H9 (cell line): ENCODE measurements at regions not wholly inside any gene's neighbourhood (a gene's known extent, or its start where the extent isn't known, plus 50 kb on each side); places are given as distances from the start of the nearest gene placed in this dataset.

Experiments
- DNase-seq: peaks from one replicate; pipeline ENCODE4 v3.0.0-alpha.2; 2017
- H2AFZ ChIP-seq: one replicate; pipeline ENCODE4 v1.6.1; 2013; ENCODE audit warnings: mild to moderate bottlenecking, low read length, control low read depth, moderate library complexity
- H2AK5ac ChIP-seq: 2 replicates; pipeline ENCODE4 v1.6.1; 2013; ENCODE audit warnings: low read length, control low read depth, mixed read lengths; ENCODE audit not compliant: insufficient read length
- H2BK120ac ChIP-seq: one replicate; pipeline ENCODE4 v1.6.1; 2013; ENCODE audit warnings: low read depth, mild to moderate bottlenecking, low read length, control low read depth, inconsistent platforms; ENCODE audit not compliant: poor library complexity, severe bottlenecking
- H2BK12ac ChIP-seq: 2 replicates; pipeline ENCODE4 v1.6.1; 2013; ENCODE audit warnings: low read length, control low read depth, mixed read lengths, low read depth; ENCODE audit not compliant: insufficient read length
- H2BK15ac ChIP-seq: 2 replicates; pipeline ENCODE4 v1.6.1; 2013; ENCODE audit warnings: low read depth, low read length, control low read depth
- H2BK20ac ChIP-seq: one replicate; pipeline ENCODE4 v1.6.1; 2013; ENCODE audit warnings: low read depth, mild to moderate bottlenecking, low read length, control low read depth, inconsistent platforms; ENCODE audit not compliant: poor library complexity, severe bottlenecking
- H2BK5ac ChIP-seq: 2 replicates; pipeline ENCODE4 v1.6.1; 2013; ENCODE audit warnings: low read length, control low read depth, mixed read lengths; ENCODE audit not compliant: insufficient read length
- H3K14ac ChIP-seq: 2 replicates; pipeline ENCODE4 v1.6.1; 2013; ENCODE audit warnings: low read length, control low read depth; ENCODE audit not compliant: insufficient read depth
- H3K18ac ChIP-seq: 2 replicates; pipeline ENCODE4 v1.6.1; 2013; ENCODE audit warnings: low read depth, mild to moderate bottlenecking, mixed read lengths, low read length, control low read depth; ENCODE audit not compliant: insufficient read length
- H3K23ac ChIP-seq: 2 replicates; pipeline ENCODE4 v1.6.1; 2013; ENCODE audit warnings: low read length, control low read depth, mixed read lengths, low read depth; ENCODE audit not compliant: insufficient read length
- H3K23me2 ChIP-seq: 2 replicates; pipeline ENCODE4 v1.6.1; 2013; ENCODE audit warnings: low read depth, mild to moderate bottlenecking, mixed read lengths, low read length, control low read depth; ENCODE audit not compliant: insufficient read length, poor library complexity, severe bottlenecking
- H3K27ac ChIP-seq: 2 replicates; pipeline ENCODE4 v1.5.1; 2013; ENCODE audit warnings: low read length, control low read depth, mixed read lengths, low read depth; ENCODE audit not compliant: insufficient read length
- H3K27me3 ChIP-seq: 2 replicates; pipeline ENCODE4 v1.6.1; 2013; ENCODE audit warnings: low read length, control low read depth, inconsistent platforms; ENCODE audit not compliant: insufficient read depth
- H3K4ac ChIP-seq: 2 replicates; pipeline ENCODE4 v1.6.1; 2013; ENCODE audit warnings: low read depth, mild to moderate bottlenecking, control low read depth, inconsistent platforms, low read length, moderate library complexity
- H3K4me1 ChIP-seq: 2 replicates; pipeline ENCODE4 v1.6.1; 2013; ENCODE audit warnings: low read length, control low read depth, inconsistent platforms; ENCODE audit not compliant: insufficient read depth
- H3K4me2 ChIP-seq: 2 replicates; pipeline ENCODE4 v1.6.1; 2013; ENCODE audit warnings: low read length, control low read depth, mixed read lengths; ENCODE audit not compliant: insufficient read length, insufficient read depth
- H3K56ac ChIP-seq: 2 replicates; pipeline ENCODE4 v1.6.1; 2013; ENCODE audit warnings: low read depth, mild to moderate bottlenecking, mixed read lengths, low read length, control low read depth; ENCODE audit not compliant: insufficient read length
- H3K79me1 ChIP-seq: 2 replicates; pipeline ENCODE4 v1.6.1; 2013; ENCODE audit warnings: low read depth, mild to moderate bottlenecking, moderate library complexity, low read length, control low read depth, inconsistent platforms; ENCODE audit not compliant: insufficient read depth, poor library complexity, severe bottlenecking
- H3K79me2 ChIP-seq: 2 replicates; pipeline ENCODE4 v1.6.1; 2013; ENCODE audit warnings: low read length, control low read depth, inconsistent platforms; ENCODE audit not compliant: insufficient read depth
- H3K9ac ChIP-seq: 2 replicates; pipeline ENCODE4 v1.6.1; 2013; ENCODE audit warnings: low read length, control low read depth, mixed read lengths; ENCODE audit not compliant: insufficient read length; ENCODE audit errors: extremely low read depth
- H3K9me3 ChIP-seq: one replicate; pipeline ENCODE4 v1.6.1; 2013; ENCODE audit warnings: low read depth, low read length, inconsistent platforms; ENCODE audit not compliant: control insufficient read depth
- H3T11ph ChIP-seq: one replicate; pipeline ENCODE4 v1.6.1; 2013; ENCODE audit warnings: mild to moderate bottlenecking, low read length, control low read depth, inconsistent platforms
- H4K20me1 ChIP-seq: one replicate; pipeline ENCODE4 v1.6.1; 2013; ENCODE audit not compliant: control insufficient read depth, insufficient read length, insufficient read depth
- H4K5ac ChIP-seq: 2 replicates; pipeline ENCODE4 v1.6.1; 2013; ENCODE audit warnings: low read depth, mild to moderate bottlenecking, mixed read lengths, low read length, control low read depth; ENCODE audit not compliant: insufficient read length
- H4K8ac ChIP-seq: replicated peaks from 2 replicates; pipeline ENCODE4 v1.6.1; 2013; ENCODE audit warnings: low read length, control low read depth, mixed read lengths, low read depth; ENCODE audit not compliant: insufficient read length
- H4K91ac ChIP-seq: 2 replicates; pipeline ENCODE4 v1.6.1; 2013; ENCODE audit warnings: low read depth, mild to moderate bottlenecking, moderate library complexity, mixed read lengths, low read length, control low read depth; ENCODE audit not compliant: insufficient read length
- H3K27ac Mint-ChIP-seq, 3 experiments: 2 replicates in 2 of 3; 3 replicates in 1 of 3; pipeline ENCODE4 v1.8.0; 2020 to 2021; ENCODE audit warnings: mixed read lengths in 3 of 3, mild to moderate bottlenecking in 1 of 3, moderate library complexity in 1 of 3
- H3K27me3 Mint-ChIP-seq: 2 replicates; pipeline ENCODE4 v1.8.0; 2021; ENCODE audit warnings: low read depth, mild to moderate bottlenecking, moderate library complexity, mixed read lengths
- H3K36me3 Mint-ChIP-seq, 3 experiments: 2 replicates in 2 of 3; 3 replicates in 1 of 3; pipeline ENCODE4 v1.8.0; 2020 to 2021; ENCODE audit warnings: low read depth in 3 of 3, mixed read lengths in 3 of 3; ENCODE audit not compliant: insufficient read depth in 1 of 3
- H3K4me1 Mint-ChIP-seq, 2 experiments: 2 replicates each; pipeline ENCODE4 v1.8.0; 2020; ENCODE audit warnings: mixed read lengths in 2 of 2
- H3K4me3 Mint-ChIP-seq, 2 experiments: 2 replicates in 1 of 2; 3 replicates in 1 of 2; pipeline ENCODE4 v1.8.0; 2020 to 2021; ENCODE audit warnings: mild to moderate bottlenecking in 2 of 2, mixed read lengths in 2 of 2, moderate library complexity in 1 of 2
- H3K9me3 Mint-ChIP-seq, 2 experiments: 2 replicates in 1 of 2; 3 replicates in 1 of 2; pipeline ENCODE4 v1.8.0; 2020; ENCODE audit warnings: mild to moderate bottlenecking in 2 of 2, mixed read lengths in 2 of 2, moderate library complexity in 1 of 2
- WGBS: extraction: QIAGEN DNeasy Blood & Tissue Kit; methylation state at CpG from one replicate; pipeline ENCODE4 v1.1.7; 2013; ENCODE audit warnings: missing lambda C conversion rate, low lambda C conversion rate, mixed read lengths; ENCODE audit not compliant: insufficient read length; ENCODE audit errors: extremely low coverage; 5-methylcytosine and 5-hydroxymethylcytosine counted together
- TF ChIP-seq, protein P1 (sequence below): fragments of 200-600 bp; sonication (generic); conservative IDR thresholded peaks from 3 replicates; pipeline ENCODE4 v1.8.0; 2021; ENCODE audit warnings: antibody characterized with exemption, mild to moderate bottlenecking

DNA sequence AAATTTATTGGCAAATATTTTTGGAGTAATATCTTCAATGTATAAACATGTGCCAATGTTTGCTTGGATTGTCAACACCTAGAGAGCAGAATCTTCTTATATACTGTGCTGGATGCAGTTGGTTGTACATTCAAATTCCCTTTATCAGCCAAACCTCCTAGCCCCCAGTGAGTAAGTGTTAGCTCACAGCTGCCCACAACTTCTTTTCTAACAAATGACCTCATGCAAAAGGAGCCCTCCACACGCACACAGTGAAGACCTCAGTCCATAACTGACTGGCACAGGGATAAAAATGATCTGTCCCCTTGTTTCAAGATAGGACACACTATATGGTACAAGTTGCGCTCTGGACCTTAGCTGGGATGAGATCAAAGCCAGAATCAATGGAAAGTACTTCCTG lies 458.0 kb upstream of the NWD2 start:
- H4K5ac ChIP-seq, result no peak overlapping the region
- Mint-ChIP-seq H3K4me3 (no peak overlapping the region), H3K9me3 (no peaks in the 10 kb centered on the region), H3K4me1 (no peaks in the 10 kb centered on the region), H3K27me3 (no peaks in the 10 kb centered on the region), H3K36me3 (no peaks in the 10 kb centered on the region), H3K27ac (no peak overlapping the region; a peak in 1 of 7 replicates)
- no peak overlapping the region for H2BK15ac ChIP-seq
- no peak overlapping the region for H2BK20ac ChIP-seq
- no peak overlapping the region for H3K4ac ChIP-seq
- TF ChIP-seq, protein P1, sequence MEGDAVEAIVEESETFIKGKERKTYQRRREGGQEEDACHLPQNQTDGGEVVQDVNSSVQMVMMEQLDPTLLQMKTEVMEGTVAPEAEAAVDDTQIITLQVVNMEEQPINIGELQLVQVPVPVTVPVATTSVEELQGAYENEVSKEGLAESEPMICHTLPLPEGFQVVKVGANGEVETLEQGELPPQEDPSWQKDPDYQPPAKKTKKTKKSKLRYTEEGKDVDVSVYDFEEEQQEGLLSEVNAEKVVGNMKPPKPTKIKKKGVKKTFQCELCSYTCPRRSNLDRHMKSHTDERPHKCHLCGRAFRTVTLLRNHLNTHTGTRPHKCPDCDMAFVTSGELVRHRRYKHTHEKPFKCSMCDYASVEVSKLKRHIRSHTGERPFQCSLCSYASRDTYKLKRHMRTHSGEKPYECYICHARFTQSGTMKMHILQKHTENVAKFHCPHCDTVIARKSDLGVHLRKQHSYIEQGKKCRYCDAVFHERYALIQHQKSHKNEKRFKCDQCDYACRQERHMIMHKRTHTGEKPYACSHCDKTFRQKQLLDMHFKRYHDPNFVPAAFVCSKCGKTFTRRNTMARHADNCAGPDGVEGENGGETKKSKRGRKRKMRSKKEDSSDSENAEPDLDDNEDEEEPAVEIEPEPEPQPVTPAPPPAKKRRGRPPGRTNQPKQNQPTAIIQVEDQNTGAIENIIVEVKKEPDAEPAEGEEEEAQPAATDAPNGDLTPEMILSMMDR, result no peak
- no peak overlapping the region for H3K27ac ChIP-seq
- H2AFZ ChIP-seq, result no peak overlapping the region
- DNase-seq, result no peak
- no peak overlapping the region for H2AK5ac ChIP-seq
- no peak overlapping the region for H3K4me2 ChIP-seq
- H4K20me1 ChIP-seq, result no peaks in the 10 kb centered on the region
- no peak overlapping the region for H3K14ac ChIP-seq
- H3K18ac ChIP-seq, result no peak overlapping the region
- no peak overlapping the region for H2BK12ac ChIP-seq
- no peaks in the 10 kb centered on the region for H3K4me1 ChIP-seq
- no peak overlapping the region for H3K23ac ChIP-seq
- no peaks in the 10 kb centered on the region for H3K9me3 ChIP-seq
- no peak overlapping the region for H3K56ac ChIP-seq
- H2BK5ac ChIP-seq, result no peak overlapping the region
- H4K91ac ChIP-seq, result no peak overlapping the region
- H4K8ac ChIP-seq, result no peak overlapping the region
- H3K9ac ChIP-seq, result no peak overlapping the region
- H2BK120ac ChIP-seq, result no peak overlapping the region
- no peak overlapping the region for H3T11ph ChIP-seq
- no peaks in the 10 kb centered on the region for H3K23me2 ChIP-seq
- H3K79me1 ChIP-seq, result no peaks in the 10 kb centered on the region
- WGBS, result no CpG with 5 or more reads among the region's 2 CpGs
- no peaks in the 10 kb centered on the region for H3K79me2 ChIP-seq
- no peaks in the 10 kb centered on the region for H3K27me3 ChIP-seq
